Neural progenitor cell (in vitro differentiated cells): ENCODE measurements at regions not wholly inside any gene's neighbourhood (a gene's known extent, or its start where the extent isn't known, plus 50 kb on each side); places are given as distances from the start of the nearest gene placed in this dataset.

Experiments
- DNase-seq: peaks from one replicate; pipeline ENCODE4 v3.0.0-alpha.2; 2016; ENCODE audit warnings: low spot score
- H2AFZ ChIP-seq: fragments of 200-600 bp; sonication (generic); replicated peaks from 2 replicates; pipeline ENCODE4 v1.6.1; 2016; ENCODE audit warnings: antibody characterized with exemption
- H3F3A ChIP-seq: fragments of 200-600 bp; sonication (generic); 2 replicates; pipeline ENCODE4 v1.6.1; 2016; ENCODE audit warnings: antibody characterized with exemption, low read depth
- H3K27ac ChIP-seq: fragments of 200-600 bp; sonication (generic); 2 replicates; pipeline ENCODE4 v1.5.1; 2016; ENCODE audit warnings: mild to moderate bottlenecking
- H3K27me3 ChIP-seq: fragments of 200-600 bp; sonication (generic); 2 replicates; pipeline ENCODE4 v1.6.1; 2016; ENCODE audit warnings: mild to moderate bottlenecking, moderate library complexity
- H3K36me3 ChIP-seq: fragments of 200-600 bp; sonication (generic); 2 replicates; pipeline ENCODE4 v1.5.1; 2016
- H3K4me1 ChIP-seq: fragments of 200-600 bp; sonication (generic); 2 replicates; pipeline ENCODE4 v1.6.1; 2016; ENCODE audit warnings: mixed run types
- H3K4me2 ChIP-seq: fragments of 200-600 bp; sonication (generic); 2 replicates; pipeline ENCODE4 v1.6.1; 2016
- H3K4me3 ChIP-seq: fragments of 200-600 bp; sonication (generic); 2 replicates; pipeline ENCODE4 v1.5.1; 2016
- H3K79me2 ChIP-seq: fragments of 200-600 bp; sonication (generic); 2 replicates; pipeline ENCODE4 v1.6.1; 2016; ENCODE audit warnings: low read depth
- H3K9ac ChIP-seq: fragments of 200-600 bp; sonication (generic); 2 replicates; pipeline ENCODE4 v1.6.1; 2016
- H3K9me3 ChIP-seq: fragments of 200-600 bp; sonication (generic); 2 replicates; pipeline ENCODE4 v1.5.1; 2016; ENCODE audit warnings: low read depth
- H4K20me1 ChIP-seq: fragments of 200-600 bp; sonication (generic); 2 replicates; pipeline ENCODE4 v1.6.1; 2016; ENCODE audit warnings: low read depth
- H3K27ac Mint-ChIP-seq: 3 replicates; pipeline ENCODE4 v1.8.0; 2021; ENCODE audit warnings: mixed read lengths
- H3K27me3 Mint-ChIP-seq: 2 replicates; pipeline ENCODE4 v1.8.0; 2022; ENCODE audit warnings: low read depth, mild to moderate bottlenecking, inconsistent platforms, moderate library complexity, mixed read lengths; ENCODE audit not compliant: insufficient read depth
- H3K36me3 Mint-ChIP-seq: 3 replicates; pipeline ENCODE4 v1.8.0; 2021; ENCODE audit warnings: mixed read lengths
- H3K4me1 Mint-ChIP-seq: 3 replicates; pipeline ENCODE4 v1.8.0; 2021; ENCODE audit warnings: mixed read lengths
- H3K4me3 Mint-ChIP-seq: 3 replicates; pipeline ENCODE4 v1.8.0; 2021; ENCODE audit warnings: mild to moderate bottlenecking, moderate library complexity, mixed read lengths
- H3K9me3 Mint-ChIP-seq: 3 replicates; pipeline ENCODE4 v1.8.0; 2020; ENCODE audit warnings: mixed read lengths
- CTCF ChIP-seq: fragments of 200-600 bp; sonication (generic); IDR thresholded peaks from 2 replicates; pipeline ENCODE4 v1.5.1; 2017; ENCODE audit warnings: antibody characterized with exemption, mild to moderate bottlenecking
- EZH2 ChIP-seq: fragments of 200-600 bp; sonication (generic); IDR thresholded peaks from 2 replicates; pipeline ENCODE4 v1.6.1; 2017; ENCODE audit warnings: antibody characterized with exemption, mild to moderate bottlenecking, moderate library complexity
- EZH2phosphoT487 ChIP-seq: fragments of 200-600 bp; sonication (generic); IDR thresholded peaks from 2 replicates; pipeline ENCODE4 v1.6.1; 2017; ENCODE audit warnings: antibody characterized with exemption

- peaks cover 15% of the 10 kb centered on the region for H3K4me1 ChIP-seq
- H3K9ac ChIP-seq, result no peak overlapping the region
- H3F3A ChIP-seq, result peaks cover 9% of the 10 kb centered on the region
- H2AFZ ChIP-seq, result no peak overlapping the region
- no peaks in the 10 kb centered on the region for H3K79me2 ChIP-seq
- H3K4me1 Mint-ChIP-seq, result peaks cover 18% of the 10 kb centered on the region
- no peak for DNase-seq
- peaks cover 8% of the 10 kb centered on the region for H3K9me3 Mint-ChIP-seq
- no peak overlapping the region for H3K27ac Mint-ChIP-seq
- no peak overlapping the region for H3K4me3 ChIP-seq
- no peaks in the 10 kb centered on the region for H4K20me1 ChIP-seq
- no peaks in the 10 kb centered on the region for H3K27me3 ChIP-seq
- H3K9me3 ChIP-seq, result no peaks in the 10 kb centered on the region
- no peaks in the 10 kb centered on the region for H3K36me3 Mint-ChIP-seq
- no peaks in the 10 kb centered on the region for H3K36me3 ChIP-seq
- H3K4me2 ChIP-seq, result no peak overlapping the region
- peaks cover 4% of the 10 kb centered on the region for H3K27me3 Mint-ChIP-seq
- no peak overlapping the region for H3K27ac ChIP-seq
- no peak overlapping the region for H3K4me3 Mint-ChIP-seq
- TF ChIP-seq CTCF, result no peak
- no peak for TF ChIP-seq EZH2
- no peak for TF ChIP-seq EZH2phosphoT487
Observed at GRCh38 chr11:32267679-32268187, 167.6 kb downstream of the WT1 start.

- H3K4me1 Mint-ChIP-seq, result peaks cover 12% of the 10 kb centered on the region
Observed at GRCh38 chr11:32273931-32274330, 161.4 kb downstream of the WT1 start.

GRCh38 chr11:32279672-32280071, 155.7 kb downstream of the WT1 start:
- H3K4me2 ChIP-seq, result no peak overlapping the region
- no peaks in the 10 kb centered on the region for H3K36me3 ChIP-seq
- DNase-seq, result peak; percentile 14
- no peak overlapping the region for H3K9ac ChIP-seq
- no peak overlapping the region for H3K4me3 Mint-ChIP-seq
- H3K27ac Mint-ChIP-seq, result no peak overlapping the region
- peaks cover 14% of the 10 kb centered on the region for H3K9me3 Mint-ChIP-seq
- peaks cover 3% of the 10 kb centered on the region for H3K4me1 Mint-ChIP-seq
- TF ChIP-seq EZH2, result no peak
- TF ChIP-seq CTCF, result peak; percentile 52
- TF ChIP-seq EZH2phosphoT487, result no peak
- H3K4me3 ChIP-seq, result no peak overlapping the region
- no peak overlapping the region for H3K27ac ChIP-seq
- no peaks in the 10 kb centered on the region for H4K20me1 ChIP-seq
- no peaks in the 10 kb centered on the region for H3K9me3 ChIP-seq
- peaks cover 8% of the 10 kb centered on the region for H3K4me1 ChIP-seq
- peak overlapping the region; percentile 47 for H2AFZ ChIP-seq
- peaks cover 5% of the 10 kb centered on the region for H3K27me3 Mint-ChIP-seq
- H3K36me3 Mint-ChIP-seq, result no peaks in the 10 kb centered on the region
- no peaks in the 10 kb centered on the region for H3F3A ChIP-seq
- no peaks in the 10 kb centered on the region for H3K27me3 ChIP-seq
- no peaks in the 10 kb centered on the region for H3K79me2 ChIP-seq

More at GRCh38 chr11:32273931-32274330, 161.4 kb downstream of the WT1 start:
- Mint-ChIP-seq H3K27ac (no peak overlapping the region), H3K27me3 (peaks cover 8% of the 10 kb centered on the region), H3K4me3 (no peak overlapping the region), H3K36me3 (no peaks in the 10 kb centered on the region), H3K9me3 (peaks cover 4% of the 10 kb centered on the region)
- TF ChIP-seq CTCF (no peak), EZH2 (no peak), EZH2phosphoT487 (no peak)
- no peaks in the 10 kb centered on the region for H4K20me1 ChIP-seq
- peak overlapping the region; percentile 11 for H3K4me2 ChIP-seq
- H3K79me2 ChIP-seq, result no peaks in the 10 kb centered on the region
- peaks cover 20% of the 10 kb centered on the region for H3K4me1 ChIP-seq
- H2AFZ ChIP-seq, result no peak overlapping the region
- H3K36me3 ChIP-seq, result no peaks in the 10 kb centered on the region
- H3K9me3 ChIP-seq, result no peaks in the 10 kb centered on the region
- no peak overlapping the region for H3K9ac ChIP-seq
- peaks cover 9% of the 10 kb centered on the region for H3F3A ChIP-seq
- H3K27ac ChIP-seq, result no peak overlapping the region
- H3K27me3 ChIP-seq, result no peaks in the 10 kb centered on the region
- H3K4me3 ChIP-seq, result no peak overlapping the region
- DNase-seq, result no peak
